SK-N-SH (cell line): ENCODE measurements at regions not wholly inside any gene's neighbourhood (a gene's known extent, or its start where the extent isn't known, plus 50 kb on each side); places are given as distances from the start of the nearest gene placed in this dataset.
A peak's percentile ranks its signal among the peaks of the same experiment; 100 is the strongest.

Source experiments
- CTCF ChIA-PET: fragments of 300-600, 350-600 bp; formaldehyde crosslinking; extraction: SDS; loops from one replicate; lab custom pipeline; 2021; lab: Yijun Ruan, JAX
- POLR2A ChIA-PET: fragments of 350-600 bp; sonication (Branson Sonifier 250); formaldehyde crosslinking; extraction: SDS; loops from one replicate; lab custom pipeline; 2020; ENCODE audit warnings: antibody characterized with exemption, inconsistent platforms; lab: Yijun Ruan, JAX
- DNase-seq: peaks from one replicate; pipeline ENCODE4 v3.0.0; 2012
- H2AFZ ChIP-seq: fragments of 200-600 bp; sonication (generic); 2 replicates; pipeline ENCODE4 v1.8.1; 2016; ENCODE audit warnings: antibody characterized with exemption, mild to moderate bottlenecking, low read depth
- H3F3A ChIP-seq: fragments of 200-600 bp; sonication (generic); replicated peaks from 2 replicates; pipeline ENCODE3; 2016; ENCODE audit warnings: antibody characterized with exemption, mild to moderate bottlenecking; ENCODE audit not compliant: insufficient read depth
- H3K27ac ChIP-seq, 2 experiments: fragments of 200-500 bp in 1 of 2; fragments of 200-600 bp in 1 of 2; sonication (Bioruptor generic) in 1 of 2; sonication (generic), shearing (Covaris generic) in 1 of 2; 2 replicates each; pipeline versions ENCODE4 v1.5.1 to v1.6.1; 2014 to 2016; ENCODE audit warnings: low read depth in 2 of 2, inconsistent platforms in 1 of 2, low read length in 1 of 2, mild to moderate bottlenecking in 1 of 2, mixed read lengths in 1 of 2
- H3K27me3 ChIP-seq: fragments of 200-600 bp; sonication (generic), shearing (Covaris generic); 2 replicates; pipeline ENCODE4 v1.6.1; 2016; ENCODE audit warnings: mixed run types; ENCODE audit not compliant: insufficient read depth
- H3K36me3 ChIP-seq, 2 experiments: fragments of 200-500 bp in 1 of 2; fragments of 200-600 bp in 1 of 2; sonication (Bioruptor generic) in 1 of 2; sonication (generic) in 1 of 2; replicated peaks in 1 of 2; 2 replicates each; pipeline versions ENCODE3 to v1.5.1; 2014 to 2016; ENCODE audit warnings: low read length in 1 of 2, mild to moderate bottlenecking in 1 of 2; ENCODE audit not compliant: insufficient read depth in 2 of 2, control insufficient read depth in 1 of 2
- H3K4me1 ChIP-seq, 2 experiments: fragments of 200-500 bp in 1 of 2; fragments of 200-600 bp in 1 of 2; sonication (Bioruptor generic) in 1 of 2; sonication (generic), shearing (Covaris generic) in 1 of 2; 2 replicates each; pipeline versions ENCODE4 v1.5.1 to v1.6.1; 2014 to 2016; ENCODE audit warnings: low read depth in 1 of 2, low read length in 1 of 2, mixed run types in 1 of 2; ENCODE audit not compliant: insufficient read depth in 2 of 2, control insufficient read depth in 1 of 2
- H3K4me2 ChIP-seq: fragments of 200-600 bp; sonication (generic), shearing (Covaris generic); 2 replicates; pipeline ENCODE4 v1.6.1; 2017; ENCODE audit warnings: mixed run types
- H3K4me3 ChIP-seq, 2 experiments: fragments of 200-500 bp in 1 of 2; fragments of 200-600 bp in 1 of 2; sonication (Bioruptor generic) in 1 of 2; sonication (generic), shearing (Covaris generic) in 1 of 2; 2 replicates each; pipeline versions ENCODE4 v1.5.1 to v1.8.1; 2014 to 2016; ENCODE audit warnings: low read depth in 2 of 2, inconsistent platforms in 1 of 2, low read length in 1 of 2, mild to moderate bottlenecking in 1 of 2, mixed read lengths in 1 of 2, moderate library complexity in 1 of 2
- H3K79me2 ChIP-seq: fragments of 200-600 bp; sonication (generic); 2 replicates; pipeline ENCODE4 v1.8.1; 2017; ENCODE audit warnings: mild to moderate bottlenecking; ENCODE audit not compliant: insufficient read depth
- H3K9ac ChIP-seq: fragments of 200-600 bp; sonication (generic); 2 replicates; pipeline ENCODE4 v1.6.1; 2017; ENCODE audit warnings: mixed run types
- H3K9me2 ChIP-seq: fragments of 200-600 bp; sonication (generic); 2 replicates; pipeline ENCODE4 v1.6.1; 2017; ENCODE audit warnings: mixed run types
- H3K9me3 ChIP-seq: fragments of 200-600 bp; sonication (generic); 2 replicates; pipeline ENCODE4 v1.6.1; 2017; ENCODE audit warnings: mixed run types, mild to moderate bottlenecking, moderate library complexity
- H4K20me1 ChIP-seq: fragments of 200-600 bp; sonication (generic); 2 replicates; pipeline ENCODE4 v1.6.1; 2017; ENCODE audit warnings: mild to moderate bottlenecking, mixed run types; ENCODE audit not compliant: insufficient read depth
- CHD2 ChIP-seq: fragments of 150-350 bp; IDR thresholded peaks from 2 replicates; pipeline ENCODE4 v1.6.1; 2018; ENCODE audit warnings: low read length; ENCODE audit not compliant: partially characterized antibody
- GABPA ChIP-seq: IDR thresholded peaks from 2 replicates; pipeline ENCODE4 v1.4.0; 2012; ENCODE audit warnings: low read depth, mild to moderate bottlenecking
- MEF2A ChIP-seq: IDR thresholded peaks from 2 replicates; pipeline ENCODE4 v1.4.0; 2012; ENCODE audit warnings: low read depth, borderline replicate concordance
- POLR2AphosphoS5 ChIP-seq: IDR thresholded peaks from 2 replicates; pipeline ENCODE4 v1.6.1; 2012; ENCODE audit warnings: low read depth, low read length
- RAD21 ChIP-seq: IDR thresholded peaks from 2 replicates; pipeline ENCODE4 v1.6.1; 2012; ENCODE audit warnings: mild to moderate bottlenecking, low read length
- RCOR1 ChIP-seq: fragments of 150-350 bp; IDR thresholded peaks from 2 replicates; pipeline ENCODE4 v1.6.1; 2017; ENCODE audit warnings: antibody characterized with exemption, low read length
- REST ChIP-seq: IDR thresholded peaks from 2 replicates; pipeline ENCODE4 v1.6.1; 2012; ENCODE audit warnings: mild to moderate bottlenecking, low read depth, low read length, moderate library complexity
- RXRA ChIP-seq: IDR thresholded peaks from 2 replicates; pipeline ENCODE4 v1.4.0; 2012; ENCODE audit warnings: low read depth, mild to moderate bottlenecking, borderline replicate concordance
- SIN3A ChIP-seq: IDR thresholded peaks from 2 replicates; pipeline ENCODE4 v1.6.1; 2012; ENCODE audit warnings: low read depth, mild to moderate bottlenecking, low read length, moderate library complexity, borderline replicate concordance
- SMC3 ChIP-seq: IDR thresholded peaks from 2 replicates; pipeline ENCODE4 v1.6.1; 2012; ENCODE audit warnings: low read depth, low read length, improper control_type of control experiment
- TAF1 ChIP-seq: IDR thresholded peaks from 2 replicates; pipeline ENCODE4 v1.6.1; 2012; ENCODE audit warnings: low read depth, mild to moderate bottlenecking, low read length, moderate library complexity, borderline replicate concordance
- YY1 ChIP-seq: IDR thresholded peaks from 2 replicates; pipeline ENCODE4 v1.4.0; 2012; ENCODE audit warnings: low read depth, mild to moderate bottlenecking
- WGBS: methylation state at CpG from one replicate; pipeline ENCODE4 v1.1.6; 2017; ENCODE audit warnings: low lambda C conversion rate; 5-methylcytosine and 5-hydroxymethylcytosine counted together
- TF ChIP-seq, protein P1 (sequence below): fragments of 200-600 bp; sonication (generic); IDR thresholded peaks from 2 replicates; pipeline ENCODE4 v1.6.1; 2017; ENCODE audit warnings: antibody characterized with exemption, mild to moderate bottlenecking, moderate library complexity

DNA sequence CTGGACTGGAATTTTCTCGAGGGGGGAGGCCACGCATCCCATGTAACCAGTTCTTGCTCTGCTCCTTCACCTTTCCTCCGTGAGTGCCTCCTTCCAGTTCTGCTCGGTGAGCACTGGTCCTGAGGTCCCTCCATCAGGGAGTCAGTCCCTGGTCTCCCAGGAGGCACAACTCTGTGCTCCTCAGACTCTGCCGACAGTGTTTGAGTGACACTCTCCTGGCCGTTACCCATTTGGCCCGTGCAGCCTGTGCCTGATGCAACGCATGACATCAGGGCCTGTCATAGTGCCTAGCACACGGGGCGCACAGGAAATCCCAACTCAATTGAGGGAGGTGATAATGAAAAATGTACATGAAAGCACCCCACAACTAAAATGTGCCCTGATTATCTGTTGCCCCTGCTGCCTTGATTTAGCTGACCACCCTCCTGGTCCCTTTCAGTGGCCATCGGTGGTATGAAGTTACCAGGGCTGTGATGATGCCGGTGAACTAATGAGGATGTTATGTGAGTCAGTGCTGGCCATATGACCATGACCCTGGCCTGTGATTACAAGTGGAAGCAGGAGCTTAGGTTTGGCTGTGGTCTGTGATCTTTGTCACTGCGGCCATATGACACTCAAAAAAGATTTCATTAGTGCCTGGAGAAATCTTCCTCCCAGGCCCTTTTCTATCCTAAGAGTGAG, 144.6 kb downstream of the TDRD15 start:
- Histone ChIP-seq H3K27me3 (no peaks in the 10 kb centered on the region), H3K9me3 (no peaks in the 10 kb centered on the region), H3K36me3 (no peaks in the 10 kb centered on the region), H4K20me1 (no peaks in the 10 kb centered on the region), H3F3A (no peaks in the 10 kb centered on the region), H3K27ac (peak overlapping the region in 1 of 2 experiments; percentile 63; a peak in 1 of 4 replicates), H3K9me2 (no peaks in the 10 kb centered on the region), H2AFZ (no peak overlapping the region), H3K9ac (no peak overlapping the region), H3K79me2 (no peaks in the 10 kb centered on the region), H3K4me3 (no peak overlapping the region), H3K4me1 (peaks cover 0 to 62% of the 10 kb centered on the region in 2 experiments; a peak in 2 of 4 replicates), H3K4me2 (no peak overlapping the region)
- POLR2A ChIA-PET, result no interaction called here
- TF ChIP-seq CHD2, result no peak
- no peak for TF ChIP-seq GABPA
- TF ChIP-seq RAD21, result no peak
- no peak for TF ChIP-seq MEF2A
- no peak for TF ChIP-seq SIN3A
- TF ChIP-seq TAF1, result no peak
- TF ChIP-seq, protein P1, sequence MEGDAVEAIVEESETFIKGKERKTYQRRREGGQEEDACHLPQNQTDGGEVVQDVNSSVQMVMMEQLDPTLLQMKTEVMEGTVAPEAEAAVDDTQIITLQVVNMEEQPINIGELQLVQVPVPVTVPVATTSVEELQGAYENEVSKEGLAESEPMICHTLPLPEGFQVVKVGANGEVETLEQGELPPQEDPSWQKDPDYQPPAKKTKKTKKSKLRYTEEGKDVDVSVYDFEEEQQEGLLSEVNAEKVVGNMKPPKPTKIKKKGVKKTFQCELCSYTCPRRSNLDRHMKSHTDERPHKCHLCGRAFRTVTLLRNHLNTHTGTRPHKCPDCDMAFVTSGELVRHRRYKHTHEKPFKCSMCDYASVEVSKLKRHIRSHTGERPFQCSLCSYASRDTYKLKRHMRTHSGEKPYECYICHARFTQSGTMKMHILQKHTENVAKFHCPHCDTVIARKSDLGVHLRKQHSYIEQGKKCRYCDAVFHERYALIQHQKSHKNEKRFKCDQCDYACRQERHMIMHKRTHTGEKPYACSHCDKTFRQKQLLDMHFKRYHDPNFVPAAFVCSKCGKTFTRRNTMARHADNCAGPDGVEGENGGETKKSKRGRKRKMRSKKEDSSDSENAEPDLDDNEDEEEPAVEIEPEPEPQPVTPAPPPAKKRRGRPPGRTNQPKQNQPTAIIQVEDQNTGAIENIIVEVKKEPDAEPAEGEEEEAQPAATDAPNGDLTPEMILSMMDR, result no peak
- no peak for TF ChIP-seq SMC3
- no peak for TF ChIP-seq REST
- no peak for TF ChIP-seq RXRA
- TF ChIP-seq YY1, result no peak
- no peak for TF ChIP-seq RCOR1
- no peak for TF ChIP-seq POLR2AphosphoS5
- DNase-seq, result no peak
- CTCF ChIA-PET, result interaction anchor here (1.0 to 2.9 kb wide), 4 partner anchors 8 to 49 kb away, joined by 3 to 15 read pairs (median 5); no protein-coding TSS in a partner anchor
- WGBS, result 47% methylated on average over 12 of the region's 13 CpGs
